Mammary epithelial cell (primary cell): ENCODE measurements at regions not wholly inside any gene's neighbourhood (a gene's known extent, or its start where the extent isn't known, plus 50 kb on each side); places are given as distances from the start of the nearest gene placed in this dataset.
"Not testable (repeated sequence)": the region's sequence is repeated elsewhere in the genome, so short reads cannot be mapped to it uniquely, and the experiment has no call there.

Experiments used
- EZH2 ChIP-seq: IDR thresholded peaks from 2 replicates; pipeline ENCODE4 v1.6.1; 2012; ENCODE audit warnings: low read length, inconsistent platforms, borderline replicate concordance
- TF ChIP-seq, protein P1 (sequence below), 2 donors: IDR thresholded peaks in 1 of 2; conservative IDR thresholded peaks in 1 of 2; 2 replicates each; pipeline ENCODE4 v1.5.1; 2011 to 2012; ENCODE audit warnings: inconsistent platforms in 2 of 2, low read length in 2 of 2, mild to moderate bottlenecking in 2 of 2, control low read depth in 1 of 2, low read depth in 1 of 2; ENCODE audit not compliant: insufficient read depth in 1 of 2; ENCODE audit errors: extremely low read depth in 1 of 2

DNA sequence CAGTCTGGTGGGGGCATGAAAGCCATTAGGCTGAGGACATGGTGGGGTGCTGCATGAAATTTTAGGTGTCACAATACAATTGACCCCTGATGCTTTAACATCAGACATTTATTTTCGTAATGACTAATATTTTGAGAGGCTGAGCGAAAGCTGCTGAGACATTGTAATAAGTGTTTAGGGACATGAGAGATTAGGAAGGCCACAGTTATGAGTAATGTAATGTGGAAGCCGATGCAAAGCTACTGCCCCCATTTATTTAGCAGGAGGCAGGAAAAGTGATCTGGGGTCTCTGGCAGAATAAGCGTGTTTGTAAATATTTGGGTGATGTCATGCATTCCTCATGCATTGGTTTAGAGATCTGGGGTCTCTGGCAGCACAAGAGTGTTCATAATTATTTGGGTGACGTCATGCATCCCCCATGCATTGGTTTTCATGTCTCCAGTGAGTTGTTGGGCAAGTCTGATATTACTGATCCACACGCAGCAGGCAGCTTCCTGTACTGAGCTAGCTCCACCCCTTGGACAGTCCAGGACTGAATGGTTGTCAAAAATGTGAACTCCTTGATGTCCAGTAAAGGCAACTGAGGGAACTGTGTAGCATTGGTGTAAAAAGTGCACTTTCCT lies 2694.5 kb upstream of the DEFB115 start:
- TF ChIP-seq, protein P1, sequence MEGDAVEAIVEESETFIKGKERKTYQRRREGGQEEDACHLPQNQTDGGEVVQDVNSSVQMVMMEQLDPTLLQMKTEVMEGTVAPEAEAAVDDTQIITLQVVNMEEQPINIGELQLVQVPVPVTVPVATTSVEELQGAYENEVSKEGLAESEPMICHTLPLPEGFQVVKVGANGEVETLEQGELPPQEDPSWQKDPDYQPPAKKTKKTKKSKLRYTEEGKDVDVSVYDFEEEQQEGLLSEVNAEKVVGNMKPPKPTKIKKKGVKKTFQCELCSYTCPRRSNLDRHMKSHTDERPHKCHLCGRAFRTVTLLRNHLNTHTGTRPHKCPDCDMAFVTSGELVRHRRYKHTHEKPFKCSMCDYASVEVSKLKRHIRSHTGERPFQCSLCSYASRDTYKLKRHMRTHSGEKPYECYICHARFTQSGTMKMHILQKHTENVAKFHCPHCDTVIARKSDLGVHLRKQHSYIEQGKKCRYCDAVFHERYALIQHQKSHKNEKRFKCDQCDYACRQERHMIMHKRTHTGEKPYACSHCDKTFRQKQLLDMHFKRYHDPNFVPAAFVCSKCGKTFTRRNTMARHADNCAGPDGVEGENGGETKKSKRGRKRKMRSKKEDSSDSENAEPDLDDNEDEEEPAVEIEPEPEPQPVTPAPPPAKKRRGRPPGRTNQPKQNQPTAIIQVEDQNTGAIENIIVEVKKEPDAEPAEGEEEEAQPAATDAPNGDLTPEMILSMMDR (conservative IDR thresholded peaks at IDR 0.05 in 1 of 2, IDR thresholded peaks at IDR 0.05 in 1 of 2; ENCODE audit: extremely low read depth in 1 of 2, insufficient read depth in 1 of 2, low read depth in 1 of 2, low read length in 2 of 2): not testable (repeated sequence)
- not testable (repeated sequence) for TF ChIP-seq EZH2
